PC-9 (cell line): ENCODE measurements at regions not wholly inside any gene's neighbourhood (a gene's known extent, or its start where the extent isn't known, plus 50 kb on each side); places are given as distances from the start of the nearest gene placed in this dataset.

Experiments
- CTCF ChIP-seq: fragments of 200-600 bp; sonication (generic); conservative IDR thresholded peaks from 2 replicates; pipeline ENCODE4 v1.6.1; 2017; ENCODE audit warnings: mixed run types, antibody characterized with exemption, mild to moderate bottlenecking, moderate library complexity
- EZH2 ChIP-seq: fragments of 200-600 bp; sonication (generic); IDR thresholded peaks from 2 replicates; pipeline ENCODE4 v1.8.0; 2017; ENCODE audit warnings: antibody characterized with exemption, low read depth

- no peak for TF ChIP-seq CTCF
- no peak for TF ChIP-seq EZH2
Observed at GRCh38 chr15:97036301-97036700, 705.8 kb downstream of the NR2F2 start.
